Ishikawa (cell line): ENCODE measurements at regions not wholly inside any gene's neighbourhood (a gene's known extent, or its start where the extent isn't known, plus 50 kb on each side); places are given as distances from the start of the nearest gene placed in this dataset.

ENCODE experiments used
- CEBPB ChIP-seq: IDR thresholded peaks from 2 replicates; pipeline ENCODE4 v1.6.1; 2012
- CREB1 ChIP-seq: IDR thresholded peaks from 2 replicates; pipeline ENCODE4 v1.6.1; 2012; ENCODE audit warnings: low read depth
- EGR1 ChIP-seq: IDR thresholded peaks from 2 replicates; pipeline ENCODE4 v1.6.1; 2012
- EP300 ChIP-seq: IDR thresholded peaks from 2 replicates; pipeline ENCODE4 v1.6.1; 2012; ENCODE audit warnings: borderline replicate concordance
- FOXM1 ChIP-seq: IDR thresholded peaks from 2 replicates; pipeline ENCODE4 v1.6.1; 2012; ENCODE audit warnings: low read depth, borderline replicate concordance
- NFIC ChIP-seq: IDR thresholded peaks from 2 replicates; pipeline ENCODE4 v1.6.1; 2012
- RAD21 ChIP-seq: IDR thresholded peaks from 2 replicates; pipeline ENCODE4 v1.6.1; 2012; ENCODE audit warnings: low read depth
- TAF1 ChIP-seq: IDR thresholded peaks from 2 replicates; pipeline ENCODE4 v1.6.1; 2012; ENCODE audit warnings: low read depth, mild to moderate bottlenecking
- TCF12 ChIP-seq: IDR thresholded peaks from 2 replicates; pipeline ENCODE4 v1.6.1; 2012; ENCODE audit warnings: low read depth
- TEAD4 ChIP-seq: IDR thresholded peaks from 2 replicates; pipeline ENCODE4 v1.6.1; 2012
- YY1 ChIP-seq: IDR thresholded peaks from 2 replicates; pipeline ENCODE4 v1.6.1; 2012; ENCODE audit warnings: low read depth
- ZBTB7A ChIP-seq: IDR thresholded peaks from 2 replicates; pipeline ENCODE4 v1.6.1; 2012; ENCODE audit warnings: low read depth
- TF ChIP-seq, protein P1 (sequence below): IDR thresholded peaks from 2 replicates; pipeline ENCODE4 v1.6.1; 2012
- TF ChIP-seq, protein P2 (sequence below): IDR thresholded peaks from 2 replicates; pipeline ENCODE4 v1.6.1; 2012
- TF ChIP-seq, protein P3 (sequence below): IDR thresholded peaks from 2 replicates; pipeline ENCODE4 v1.6.1; 2012; ENCODE audit warnings: low read depth, mild to moderate bottlenecking

DNA sequence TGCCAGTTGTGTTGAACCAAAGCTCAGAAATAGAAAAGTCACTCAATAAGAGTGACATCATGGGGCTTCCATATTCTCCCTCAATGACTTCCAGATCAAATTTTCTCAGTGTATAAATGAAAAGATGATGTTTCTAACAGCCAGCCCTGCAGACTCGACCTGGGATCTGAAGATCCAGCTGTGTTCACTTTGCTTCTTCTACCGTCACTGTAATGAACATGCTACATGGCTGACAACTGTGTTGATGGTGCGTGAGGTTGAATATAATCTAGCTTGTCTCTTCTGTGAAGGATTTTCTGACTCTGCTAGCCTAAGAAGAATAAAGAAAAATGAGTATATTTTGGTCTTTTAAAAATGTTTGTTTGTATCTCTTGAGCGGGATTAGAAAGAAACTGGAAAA is 577.8 kb downstream of the ETNK1 start:
- TF ChIP-seq YY1 (no peak), NFIC (no peak), TEAD4 (no peak), CEBPB (no peak), EGR1 (no peak), TAF1 (no peak), EP300 (no peak), ZBTB7A (no peak), FOXM1 (no peak), RAD21 (no peak), CREB1 (no peak), TCF12 (no peak)
- TF ChIP-seq, protein P1, sequence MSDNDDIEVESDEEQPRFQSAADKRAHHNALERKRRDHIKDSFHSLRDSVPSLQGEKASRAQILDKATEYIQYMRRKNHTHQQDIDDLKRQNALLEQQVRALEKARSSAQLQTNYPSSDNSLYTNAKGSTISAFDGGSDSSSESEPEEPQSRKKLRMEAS: no peak
- TF ChIP-seq, protein P2, sequence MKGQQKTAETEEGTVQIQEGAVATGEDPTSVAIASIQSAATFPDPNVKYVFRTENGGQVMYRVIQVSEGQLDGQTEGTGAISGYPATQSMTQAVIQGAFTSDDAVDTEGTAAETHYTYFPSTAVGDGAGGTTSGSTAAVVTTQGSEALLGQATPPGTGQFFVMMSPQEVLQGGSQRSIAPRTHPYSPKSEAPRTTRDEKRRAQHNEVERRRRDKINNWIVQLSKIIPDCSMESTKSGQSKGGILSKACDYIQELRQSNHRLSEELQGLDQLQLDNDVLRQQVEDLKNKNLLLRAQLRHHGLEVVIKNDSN: no peak
- TF ChIP-seq, protein P3, sequence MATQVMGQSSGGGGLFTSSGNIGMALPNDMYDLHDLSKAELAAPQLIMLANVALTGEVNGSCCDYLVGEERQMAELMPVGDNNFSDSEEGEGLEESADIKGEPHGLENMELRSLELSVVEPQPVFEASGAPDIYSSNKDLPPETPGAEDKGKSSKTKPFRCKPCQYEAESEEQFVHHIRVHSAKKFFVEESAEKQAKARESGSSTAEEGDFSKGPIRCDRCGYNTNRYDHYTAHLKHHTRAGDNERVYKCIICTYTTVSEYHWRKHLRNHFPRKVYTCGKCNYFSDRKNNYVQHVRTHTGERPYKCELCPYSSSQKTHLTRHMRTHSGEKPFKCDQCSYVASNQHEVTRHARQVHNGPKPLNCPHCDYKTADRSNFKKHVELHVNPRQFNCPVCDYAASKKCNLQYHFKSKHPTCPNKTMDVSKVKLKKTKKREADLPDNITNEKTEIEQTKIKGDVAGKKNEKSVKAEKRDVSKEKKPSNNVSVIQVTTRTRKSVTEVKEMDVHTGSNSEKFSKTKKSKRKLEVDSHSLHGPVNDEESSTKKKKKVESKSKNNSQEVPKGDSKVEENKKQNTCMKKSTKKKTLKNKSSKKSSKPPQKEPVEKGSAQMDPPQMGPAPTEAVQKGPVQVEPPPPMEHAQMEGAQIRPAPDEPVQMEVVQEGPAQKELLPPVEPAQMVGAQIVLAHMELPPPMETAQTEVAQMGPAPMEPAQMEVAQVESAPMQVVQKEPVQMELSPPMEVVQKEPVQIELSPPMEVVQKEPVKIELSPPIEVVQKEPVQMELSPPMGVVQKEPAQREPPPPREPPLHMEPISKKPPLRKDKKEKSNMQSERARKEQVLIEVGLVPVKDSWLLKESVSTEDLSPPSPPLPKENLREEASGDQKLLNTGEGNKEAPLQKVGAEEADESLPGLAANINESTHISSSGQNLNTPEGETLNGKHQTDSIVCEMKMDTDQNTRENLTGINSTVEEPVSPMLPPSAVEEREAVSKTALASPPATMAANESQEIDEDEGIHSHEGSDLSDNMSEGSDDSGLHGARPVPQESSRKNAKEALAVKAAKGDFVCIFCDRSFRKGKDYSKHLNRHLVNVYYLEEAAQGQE: no peak

DNA sequence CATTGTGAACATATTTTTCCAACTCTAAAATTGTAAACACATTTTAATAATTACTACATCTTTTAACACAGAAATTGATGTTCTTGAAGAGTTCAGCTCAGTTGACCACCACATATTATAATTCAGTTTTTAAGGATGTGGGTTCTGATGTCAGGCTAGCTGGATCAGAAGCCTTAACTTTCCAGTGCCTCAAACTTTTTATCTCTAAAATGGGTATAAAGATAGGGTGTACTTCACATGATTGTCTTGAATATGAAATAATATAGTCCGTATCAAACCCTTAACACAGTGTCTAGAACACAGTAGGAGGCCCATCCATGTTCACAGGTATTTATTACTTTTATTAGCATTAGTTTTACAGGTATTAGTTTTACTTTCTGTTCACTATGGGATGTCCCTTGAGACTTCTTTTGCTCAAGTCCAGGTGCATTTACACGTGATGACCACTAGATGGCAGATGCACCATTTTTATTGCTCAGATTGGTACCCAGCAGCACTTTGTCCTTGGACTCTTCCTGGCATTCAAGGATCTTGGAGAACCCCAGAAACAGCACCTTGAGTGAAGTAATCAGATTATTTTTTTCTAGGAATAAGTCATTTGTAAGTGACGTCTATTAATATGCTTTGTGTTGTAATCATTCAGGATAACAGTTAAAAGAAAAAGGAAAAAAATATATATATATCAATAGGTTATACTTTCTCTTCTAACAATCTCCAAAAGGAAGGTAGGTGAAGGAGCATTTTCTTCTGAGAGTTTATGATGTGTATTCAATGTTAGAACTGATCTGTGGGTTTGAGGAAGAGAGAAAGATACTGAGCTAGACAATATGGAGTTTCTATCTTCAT is 580.2 kb downstream of the ETNK1 start:
- TF ChIP-seq EP300 (no peak), RAD21 (peak; percentile 94)

DNA sequence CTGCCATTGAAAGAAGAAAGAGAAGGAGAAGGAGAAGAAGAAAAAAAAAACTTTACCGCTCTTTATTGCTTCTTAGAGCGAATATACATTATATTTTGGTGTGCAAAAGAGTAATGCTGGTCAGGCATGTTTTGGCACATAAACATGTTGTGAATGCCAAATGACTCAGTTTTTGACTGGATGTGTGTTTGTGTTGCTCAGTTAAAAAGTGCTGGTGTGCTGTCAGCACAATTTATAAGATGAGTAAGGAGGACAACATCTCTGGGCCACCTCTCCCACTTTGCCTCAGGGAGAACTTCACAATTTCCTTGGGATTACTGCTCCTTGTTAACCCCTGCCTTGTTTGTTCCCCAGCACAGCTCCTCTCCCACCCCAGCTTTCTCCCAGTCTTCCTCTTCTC is 584.8 kb downstream of the ETNK1 start:
- TF ChIP-seq TCF12 (no peak), TAF1 (no peak), TEAD4 (no peak), YY1 (no peak), CEBPB (no peak), EP300 (no peak), ZBTB7A (no peak), NFIC (no peak), RAD21 (no peak), FOXM1 (no peak), EGR1 (no peak), CREB1 (no peak)
- TF ChIP-seq, protein P2: no peak
- TF ChIP-seq, protein P3: no peak
- TF ChIP-seq, protein P1: no peak

DNA sequence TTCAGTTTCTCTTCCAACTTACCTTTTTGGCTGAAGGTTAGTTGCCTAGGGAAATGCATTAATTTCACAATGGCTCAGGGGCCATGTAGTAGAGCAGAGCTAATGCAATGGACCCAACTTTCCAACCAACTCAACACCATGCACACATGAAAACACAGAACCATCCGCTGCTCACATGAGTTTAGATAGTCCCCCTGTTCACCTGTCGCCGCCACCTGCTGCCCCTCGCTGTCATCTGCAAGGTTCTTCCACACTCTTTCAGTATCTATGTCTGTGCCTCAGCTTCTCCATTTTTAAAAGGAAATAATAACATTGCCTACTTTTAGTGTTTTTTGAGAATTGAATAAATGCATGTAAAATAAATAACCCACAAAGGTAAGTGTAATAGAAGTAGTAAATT is 585.6 kb downstream of the ETNK1 start:
- TF ChIP-seq EP300: no peak
- TF ChIP-seq, protein P2: no peak
- TF ChIP-seq TAF1: no peak
- TF ChIP-seq FOXM1: no peak
- no peak for TF ChIP-seq CREB1
- no peak for TF ChIP-seq TCF12
- TF ChIP-seq EGR1: no peak
- TF ChIP-seq, protein P3: no peak
- TF ChIP-seq RAD21: no peak
- no peak for TF ChIP-seq CEBPB
- TF ChIP-seq, protein P1: no peak
